GM12874 (cell line): ENCODE measurements at regions not wholly inside any gene's neighbourhood (a gene's known extent, or its start where the extent isn't known, plus 50 kb on each side); places are given as distances from the start of the nearest gene placed in this dataset.

Experiments
- CTCF ChIP-seq: IDR thresholded peaks from 2 replicates; pipeline ENCODE4 v1.5.1; 2011; ENCODE audit warnings: low read depth, mild to moderate bottlenecking, control low read depth, low read length, moderate library complexity; ENCODE audit not compliant: insufficient read depth

GRCh38 chr3:181330257-181330656 lies 340.7 kb upstream of the DNAJC19 start:
- TF ChIP-seq CTCF = no peak

GRCh38 chr3:181329024-181329423 lies 339.5 kb upstream of the DNAJC19 start:
- no peak for TF ChIP-seq CTCF

- TF ChIP-seq CTCF = no peak
These were observed 338.8 kb upstream of the DNAJC19 start for GRCh38 chr3:181328346-181328745.

GRCh38 chr3:181327349-181327748 lies 337.8 kb upstream of the DNAJC19 start:
- TF ChIP-seq CTCF = no peak

- peak; percentile 57 for TF ChIP-seq CTCF
These were observed 337.2 kb upstream of the DNAJC19 start for GRCh38 chr3:181326637-181327223.

- TF ChIP-seq CTCF = 0 out of 2 replicates have a peak, but pooled peaks have one; percentile 2
These were observed 335.0 kb upstream of the DNAJC19 start for GRCh38 chr3:181324516-181324915.

- TF ChIP-seq CTCF = no peak
These were observed 328.8 kb upstream of the DNAJC19 start for GRCh38 chr3:181318321-181318720.

GRCh38 chr3:181317508-181317907 lies 328.0 kb upstream of the DNAJC19 start:
- no peak for TF ChIP-seq CTCF
